Body of pancreas (tissue), 4 donors: ENCODE measurements at regions not wholly inside any gene's neighbourhood (a gene's known extent, or its start where the extent isn't known, plus 50 kb on each side); places are given as distances from the start of the nearest gene placed in this dataset.

Experiments
- POLR2A ChIP-seq, 3 donors: fragments of 450-650 bp; IDR thresholded peaks; one replicate each; pipeline ENCODE4 v1.6.1; 2016; ENCODE audit warnings: antibody characterized with exemption in 3 of 3, mild to moderate bottlenecking in 2 of 3
- TF ChIP-seq, protein P1 (sequence below), 7 experiments: fragments of 450-650 bp in 4 of 7; fragments of 200-600 bp in 3 of 7; sonication (generic) in 3 of 7; IDR thresholded peaks; one replicate each; pipeline ENCODE4 v1.5.1; 2016 to 2019; ENCODE audit warnings: antibody characterized with exemption in 7 of 7

DNA sequence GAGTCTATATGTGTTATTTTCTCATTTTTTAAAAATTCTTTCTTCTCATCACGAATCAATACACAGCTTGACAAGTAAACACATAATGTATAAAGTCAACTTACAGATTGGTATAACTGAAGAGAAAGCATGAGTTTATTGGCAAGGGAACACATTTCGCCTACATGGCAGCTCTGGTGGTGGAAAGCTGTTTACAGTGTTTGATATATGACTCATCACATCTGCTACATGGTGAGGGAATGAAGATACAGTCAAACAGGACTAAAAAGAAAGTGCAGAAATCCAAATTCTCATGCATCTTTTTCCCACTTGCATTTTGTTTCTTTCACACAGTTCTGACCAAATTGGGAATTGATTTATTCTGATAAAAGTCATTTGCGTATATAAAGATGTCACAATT, 122.2 kb upstream of the ADGRL4 start:
- TF ChIP-seq, protein P1, sequence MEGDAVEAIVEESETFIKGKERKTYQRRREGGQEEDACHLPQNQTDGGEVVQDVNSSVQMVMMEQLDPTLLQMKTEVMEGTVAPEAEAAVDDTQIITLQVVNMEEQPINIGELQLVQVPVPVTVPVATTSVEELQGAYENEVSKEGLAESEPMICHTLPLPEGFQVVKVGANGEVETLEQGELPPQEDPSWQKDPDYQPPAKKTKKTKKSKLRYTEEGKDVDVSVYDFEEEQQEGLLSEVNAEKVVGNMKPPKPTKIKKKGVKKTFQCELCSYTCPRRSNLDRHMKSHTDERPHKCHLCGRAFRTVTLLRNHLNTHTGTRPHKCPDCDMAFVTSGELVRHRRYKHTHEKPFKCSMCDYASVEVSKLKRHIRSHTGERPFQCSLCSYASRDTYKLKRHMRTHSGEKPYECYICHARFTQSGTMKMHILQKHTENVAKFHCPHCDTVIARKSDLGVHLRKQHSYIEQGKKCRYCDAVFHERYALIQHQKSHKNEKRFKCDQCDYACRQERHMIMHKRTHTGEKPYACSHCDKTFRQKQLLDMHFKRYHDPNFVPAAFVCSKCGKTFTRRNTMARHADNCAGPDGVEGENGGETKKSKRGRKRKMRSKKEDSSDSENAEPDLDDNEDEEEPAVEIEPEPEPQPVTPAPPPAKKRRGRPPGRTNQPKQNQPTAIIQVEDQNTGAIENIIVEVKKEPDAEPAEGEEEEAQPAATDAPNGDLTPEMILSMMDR (IDR thresholded peaks at IDR 0.05): no peak
- TF ChIP-seq POLR2A (IDR thresholded peaks at IDR 0.05): no peak
